Common myeloid progenitor, CD34-positive (primary cell): ENCODE measurements at regions not wholly inside any gene's neighbourhood (a gene's known extent, or its start where the extent isn't known, plus 50 kb on each side); places are given as distances from the start of the nearest gene placed in this dataset.

Experiments
- CTCF ChIA-PET: fragments of 350-600 bp; sonication (Branson Sonifier 250); formaldehyde crosslinking; loops from one replicate; lab custom pipeline; 2021; ENCODE audit warnings: antibody characterized with exemption; lab: Charles Lee
- POLR2A ChIA-PET: fragments of 350-600 bp; sonication (Branson Sonifier 250); formaldehyde crosslinking; loops from one replicate; lab custom pipeline; 2021; ENCODE audit warnings: antibody characterized with exemption; lab: Charles Lee
- DNase-seq, 3 donors: peaks; one replicate each; pipeline versions ENCODE4 v3.0.0 to v3.0.0-alpha.2; 2013
- H3K27ac ChIP-seq, 2 experiments: 1 replicate in 1 of 2; 2 replicates in 1 of 2; pipeline ENCODE4 v1.7.0; 2013; ENCODE audit warnings: inconsistent platforms in 2 of 2, low read length in 2 of 2, mild to moderate bottlenecking in 2 of 2, low read depth in 1 of 2, moderate library complexity in 1 of 2; ENCODE audit not compliant: severe bottlenecking in 2 of 2, insufficient read depth in 1 of 2, poor library complexity in 1 of 2
- H3K27me3 ChIP-seq, 5 experiments: replicated peaks in 2 of 5; 1 replicate in 3 of 5; 2 replicates in 2 of 5; pipeline versions ENCODE4 v1.6.1 to v1.7.0; 2013; ENCODE audit warnings: low read length in 4 of 5, mild to moderate bottlenecking in 2 of 5, moderate library complexity in 2 of 5, inconsistent platforms in 1 of 5; ENCODE audit not compliant: insufficient read depth in 5 of 5, control insufficient read depth in 4 of 5
- H3K36me3 ChIP-seq, 4 experiments: 1 replicate in 2 of 4; 2 replicates in 2 of 4; pipeline versions ENCODE4 v1.6.1 to v1.7.0; 2013; ENCODE audit warnings: low read length in 3 of 4, control low read depth in 1 of 4, mild to moderate bottlenecking in 1 of 4; ENCODE audit not compliant: control insufficient read depth in 4 of 4, insufficient read depth in 4 of 4
- H3K4me1 ChIP-seq, 4 experiments: 1 replicate in 3 of 4; 2 replicates in 1 of 4; pipeline versions ENCODE4 v1.6.1 to v1.7.1; 2013; ENCODE audit warnings: low read length in 3 of 4, mild to moderate bottlenecking in 3 of 4, control low read depth in 1 of 4, inconsistent platforms in 1 of 4, moderate library complexity in 1 of 4; ENCODE audit not compliant: control insufficient read depth in 4 of 4, insufficient read depth in 4 of 4; ENCODE audit errors: control extremely low read depth in 1 of 4
- H3K4me3 ChIP-seq, 7 experiments: 1 replicate in 4 of 7; 2 replicates in 3 of 7; pipeline versions ENCODE4 v1.5.1 to v1.7.0; 2013; ENCODE audit warnings: mild to moderate bottlenecking in 7 of 7, low read length in 6 of 7, moderate library complexity in 6 of 7, inconsistent platforms in 2 of 7, low read depth in 2 of 7, control low read depth in 1 of 7; ENCODE audit not compliant: insufficient read depth in 4 of 7, control insufficient read depth in 1 of 7; ENCODE audit errors: extremely low read depth in 1 of 7
- H3K9me3 ChIP-seq, 5 experiments: 1 replicate in 4 of 5; 2 replicates in 1 of 5; pipeline versions ENCODE4 v1.6.1 to v1.7.1; 2013; ENCODE audit warnings: low read length in 4 of 5, mild to moderate bottlenecking in 2 of 5, inconsistent platforms in 1 of 5, low read depth in 1 of 5, moderate library complexity in 1 of 5; ENCODE audit not compliant: control insufficient read depth in 4 of 5, insufficient read depth in 2 of 5; ENCODE audit errors: control extremely low read depth in 1 of 5
- WGBS: methylation state at CpG from one replicate; pipeline ENCODE4 v1.1.5; 2013; ENCODE audit not compliant: insufficient coverage; 5-methylcytosine and 5-hydroxymethylcytosine counted together

- Histone ChIP-seq H3K36me3 (no peaks in the 10 kb centered on the region), H3K4me3 (no peak overlapping the region), H3K4me1 (no peaks in the 10 kb centered on the region), H3K27ac (no peak overlapping the region), H3K9me3 (peaks cover 0 to 9% (median 8%) of the 10 kb centered on the region in 5 experiments), H3K27me3 (no peaks in the 10 kb centered on the region)
- WGBS, result 100% methylated on average over 1 of the region's 3 CpGs
- CTCF ChIA-PET, result no interaction called here
- no peak for DNase-seq
- POLR2A ChIA-PET, result no interaction called here
Measured at GRCh38 chr1:217036757-217037156, 313.5 kb upstream of the ESRRG start.

GRCh38 chr1:217032715-217033367 lies 309.6 kb upstream of the ESRRG start:
- Histone ChIP-seq H3K4me1 (peaks cover 0 to 12% (median 3%) of the 10 kb centered on the region in 4 experiments), H3K27ac (no peak overlapping the region), H3K9me3 (no peaks in the 10 kb centered on the region), H3K4me3 (no peak overlapping the region), H3K36me3 (no peaks in the 10 kb centered on the region), H3K27me3 (no peaks in the 10 kb centered on the region)
- WGBS, result 100% methylated on average over 1 of the region's 4 CpGs
- ChIA-PET POLR2A (no interaction called here), CTCF (no interaction called here)
- DNase-seq, result no peak

GRCh38 chr1:217029281-217030157 lies 306.3 kb upstream of the ESRRG start:
- no peaks in the 10 kb centered on the region for H3K27me3 ChIP-seq
- H3K4me3 ChIP-seq, result no peak overlapping the region
- POLR2A ChIA-PET, result no interaction called here

GRCh38 chr1:217027403-217028080 lies 304.3 kb upstream of the ESRRG start:
- H3K4me1 ChIP-seq, result peaks cover 0 to 19% (median 7%) of the 10 kb centered on the region in 4 experiments
- H3K27ac ChIP-seq, result no peak overlapping the region
- ChIA-PET POLR2A (no interaction called here), CTCF (no interaction called here)
- no peak overlapping the region for H3K4me3 ChIP-seq
- H3K36me3 ChIP-seq, result no peaks in the 10 kb centered on the region
- DNase-seq, result peak in 2 of 3 donors; percentile 5 to 12
- no peaks in the 10 kb centered on the region for H3K27me3 ChIP-seq
- WGBS, result 97% methylated on average over 2 of the region's 4 CpGs
- no peaks in the 10 kb centered on the region for H3K9me3 ChIP-seq

More at GRCh38 chr1:217029281-217030157, 306.3 kb upstream of the ESRRG start:
- Histone ChIP-seq H3K36me3 (no peaks in the 10 kb centered on the region), H3K4me1 (peaks cover 0 to 19% (median 7%) of the 10 kb centered on the region in 4 experiments), H3K27ac (no peak overlapping the region), H3K9me3 (no peaks in the 10 kb centered on the region)
- CTCF ChIA-PET, result no interaction called here
- WGBS, result 53% methylated on average over 7 of the region's 13 CpGs
- DNase-seq, result no peak

GRCh38 chr1:217026531-217026930 lies 303.3 kb upstream of the ESRRG start:
- no CpG with 5 or more reads among the region's 2 CpGs for WGBS
- Histone ChIP-seq H3K27ac (no peak overlapping the region), H3K4me1 (peaks cover 0 to 19% (median 7%) of the 10 kb centered on the region in 4 experiments), H3K4me3 (no peak overlapping the region), H3K9me3 (no peaks in the 10 kb centered on the region), H3K36me3 (no peaks in the 10 kb centered on the region), H3K27me3 (no peaks in the 10 kb centered on the region)
- CTCF ChIA-PET, result no interaction called here
- POLR2A ChIA-PET, result no interaction called here
- DNase-seq, result no peak

GRCh38 chr1:217025381-217025780 lies 302.2 kb upstream of the ESRRG start:
- Histone ChIP-seq H3K27ac (no peak overlapping the region), H3K27me3 (no peaks in the 10 kb centered on the region), H3K4me1 (peaks cover 0 to 19% (median 7%) of the 10 kb centered on the region in 4 experiments), H3K4me3 (no peak overlapping the region), H3K36me3 (no peaks in the 10 kb centered on the region), H3K9me3 (no peaks in the 10 kb centered on the region)
- ChIA-PET CTCF (no interaction called here), POLR2A (no interaction called here)
- no peak for DNase-seq

GRCh38 chr1:217024911-217025310 lies 301.7 kb upstream of the ESRRG start:
- Histone ChIP-seq H3K9me3 (no peaks in the 10 kb centered on the region), H3K4me1 (peaks cover 0 to 19% (median 7%) of the 10 kb centered on the region in 4 experiments), H3K4me3 (no peak overlapping the region), H3K27ac (no peak overlapping the region), H3K27me3 (no peaks in the 10 kb centered on the region), H3K36me3 (no peaks in the 10 kb centered on the region)
- CTCF ChIA-PET, result no interaction called here
- WGBS, result 94% methylated on average over 3 of the region's 4 CpGs
- DNase-seq, result no peak
- POLR2A ChIA-PET, result no interaction called here
